ENCODE measurements at regions not wholly inside any gene's neighbourhood (a gene's known extent, or its start where the extent isn't known, plus 50 kb on each side); places are given as distances from the start of the nearest gene placed in this dataset.

GRCh38 chr15:94626949-94627348 lies 395.6 kb downstream of the MCTP2 start:
- Histone ChIP-seq H3K27me3 (ENCODE audit: insufficient read depth, poor library complexity, severe bottlenecking) (no peaks in the 10 kb centered on the region), H3K27ac (ENCODE audit: poor library complexity, severe bottlenecking) (no peak overlapping the region), H3K36me3 (ENCODE audit: low read depth) (no peaks in the 10 kb centered on the region), H3K4me1 (ENCODE audit: insufficient read depth, poor library complexity, severe bottlenecking) (no peaks in the 10 kb centered on the region), H3K9me3 (ENCODE audit: severe bottlenecking) (no peaks in the 10 kb centered on the region), H3K4me3 (ENCODE audit: severe bottlenecking) (no peak overlapping the region)
- ATAC-seq (ENCODE audit: low read depth) (no peak), DNase-seq (ENCODE audit: low spot score) (no peak)
- TF ChIP-seq CTCF (IDR thresholded peaks at IDR 0.05; ENCODE audit: poor library complexity, severe bottlenecking), result no peak

- Histone ChIP-seq H3K36me3 (ENCODE audit: low read depth) (no peaks in the 10 kb centered on the region), H3K4me1 (ENCODE audit: insufficient read depth, poor library complexity, severe bottlenecking) (no peaks in the 10 kb centered on the region), H3K9me3 (ENCODE audit: severe bottlenecking) (no peaks in the 10 kb centered on the region), H3K27me3 (ENCODE audit: insufficient read depth, poor library complexity, severe bottlenecking) (no peaks in the 10 kb centered on the region), H3K4me3 (ENCODE audit: severe bottlenecking) (no peak overlapping the region), H3K27ac (ENCODE audit: poor library complexity, severe bottlenecking) (no peak overlapping the region)
- ATAC-seq (ENCODE audit: low read depth) (peak; percentile 19; the same call in 2 of the 3 replicates), DNase-seq (ENCODE audit: low spot score) (no peak)
- no peak for TF ChIP-seq CTCF (IDR thresholded peaks at IDR 0.05; ENCODE audit: poor library complexity, severe bottlenecking)
Observed at GRCh38 chr15:94631608-94632007, 400.2 kb downstream of the MCTP2 start.

GRCh38 chr15:94638183-94638582 lies 406.8 kb downstream of the MCTP2 start:
- H3K27ac ChIP-seq (ENCODE audit: poor library complexity, severe bottlenecking), result no peak overlapping the region
- no peaks in the 10 kb centered on the region for H3K9me3 ChIP-seq (ENCODE audit: severe bottlenecking)
- TF ChIP-seq CTCF (IDR thresholded peaks at IDR 0.05; ENCODE audit: poor library complexity, severe bottlenecking), result no peak
- H3K4me3 ChIP-seq (ENCODE audit: severe bottlenecking), result no peak overlapping the region
- no peaks in the 10 kb centered on the region for H3K36me3 ChIP-seq (ENCODE audit: low read depth)
- peaks cover 4% of the 10 kb centered on the region for H3K27me3 ChIP-seq (ENCODE audit: insufficient read depth, poor library complexity, severe bottlenecking)
- ATAC-seq (ENCODE audit: low read depth) (no peak), DNase-seq (ENCODE audit: low spot score) (no peak)
- H3K4me1 ChIP-seq (ENCODE audit: insufficient read depth, poor library complexity, severe bottlenecking), result no peaks in the 10 kb centered on the region

- Histone ChIP-seq H3K9me3 (ENCODE audit: severe bottlenecking) (no peaks in the 10 kb centered on the region), H3K27ac (ENCODE audit: poor library complexity, severe bottlenecking) (no peak overlapping the region), H3K36me3 (ENCODE audit: low read depth) (no peaks in the 10 kb centered on the region), H3K27me3 (ENCODE audit: insufficient read depth, poor library complexity, severe bottlenecking) (peaks cover 4% of the 10 kb centered on the region), H3K4me3 (ENCODE audit: severe bottlenecking) (no peak overlapping the region), H3K4me1 (ENCODE audit: insufficient read depth, poor library complexity, severe bottlenecking) (no peaks in the 10 kb centered on the region)
- ATAC-seq (ENCODE audit: low read depth) (no peak), DNase-seq (ENCODE audit: low spot score) (no peak)
- TF ChIP-seq CTCF (IDR thresholded peaks at IDR 0.05; ENCODE audit: poor library complexity, severe bottlenecking), result no peak
Observed at GRCh38 chr15:94639701-94640100, 408.3 kb downstream of the MCTP2 start.

GRCh38 chr15:94644433-94644832 lies 413.1 kb downstream of the MCTP2 start:
- H3K9me3 ChIP-seq (ENCODE audit: severe bottlenecking), result no peaks in the 10 kb centered on the region
- ATAC-seq (ENCODE audit: low read depth), result no peak
- TF ChIP-seq CTCF (IDR thresholded peaks at IDR 0.05; ENCODE audit: poor library complexity, severe bottlenecking), result no peak
- no peaks in the 10 kb centered on the region for H3K36me3 ChIP-seq (ENCODE audit: low read depth)
- DNase-seq (ENCODE audit: low spot score), result no peak
- no peaks in the 10 kb centered on the region for H3K4me1 ChIP-seq (ENCODE audit: insufficient read depth, poor library complexity, severe bottlenecking)
- H3K4me3 ChIP-seq (ENCODE audit: severe bottlenecking), result no peak overlapping the region
- H3K27ac ChIP-seq (ENCODE audit: poor library complexity, severe bottlenecking), result no peak overlapping the region
- no peaks in the 10 kb centered on the region for H3K27me3 ChIP-seq (ENCODE audit: insufficient read depth, poor library complexity, severe bottlenecking)
